GM19455 (cell line): ENCODE measurements at regions not wholly inside any gene's neighbourhood (a gene's known extent, or its start where the extent isn't known, plus 50 kb on each side); places are given as distances from the start of the nearest gene placed in this dataset.
"Not testable (repeated sequence)": the region's sequence is repeated elsewhere in the genome, so short reads cannot be mapped to it uniquely, and the experiment has no call there.

Experiments used
- ATAC-seq: cut with Tn5 transposase; IDR thresholded peaks from one replicate; pipeline ENCODE4 v1.9.1; 2021; ENCODE audit not compliant: unreplicated experiment

DNA sequence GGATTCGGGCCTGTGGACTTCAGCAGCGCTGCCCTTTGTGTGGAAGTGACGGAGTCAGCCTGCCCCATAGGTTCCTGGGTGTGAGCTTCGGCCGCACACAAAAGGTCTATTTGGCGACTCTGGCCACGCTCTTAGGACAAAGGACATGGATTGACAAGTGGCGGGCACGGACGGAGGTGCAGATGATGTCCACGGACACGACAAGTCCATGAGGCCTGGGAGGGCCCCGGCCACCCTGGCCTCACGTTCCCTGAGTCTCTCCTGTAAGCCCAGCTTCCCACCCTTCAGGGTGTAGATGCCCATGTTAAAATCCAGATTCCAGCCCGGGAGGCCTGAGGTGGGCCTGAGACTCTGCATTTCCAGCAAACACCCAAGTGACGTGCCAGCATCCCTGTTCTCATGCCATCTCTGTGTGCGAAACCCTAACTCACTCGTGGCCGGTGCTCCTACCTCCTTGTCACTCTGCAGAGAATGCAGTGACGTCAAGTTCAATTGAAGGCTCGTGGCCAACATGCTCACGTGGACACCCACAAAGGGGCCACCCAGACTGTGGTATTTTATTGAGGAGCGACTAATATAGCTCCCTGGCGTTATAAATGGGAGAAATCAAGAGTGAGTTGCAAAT lies 111.7 kb downstream of the RTP5 start:
- no peak for ATAC-seq

DNA sequence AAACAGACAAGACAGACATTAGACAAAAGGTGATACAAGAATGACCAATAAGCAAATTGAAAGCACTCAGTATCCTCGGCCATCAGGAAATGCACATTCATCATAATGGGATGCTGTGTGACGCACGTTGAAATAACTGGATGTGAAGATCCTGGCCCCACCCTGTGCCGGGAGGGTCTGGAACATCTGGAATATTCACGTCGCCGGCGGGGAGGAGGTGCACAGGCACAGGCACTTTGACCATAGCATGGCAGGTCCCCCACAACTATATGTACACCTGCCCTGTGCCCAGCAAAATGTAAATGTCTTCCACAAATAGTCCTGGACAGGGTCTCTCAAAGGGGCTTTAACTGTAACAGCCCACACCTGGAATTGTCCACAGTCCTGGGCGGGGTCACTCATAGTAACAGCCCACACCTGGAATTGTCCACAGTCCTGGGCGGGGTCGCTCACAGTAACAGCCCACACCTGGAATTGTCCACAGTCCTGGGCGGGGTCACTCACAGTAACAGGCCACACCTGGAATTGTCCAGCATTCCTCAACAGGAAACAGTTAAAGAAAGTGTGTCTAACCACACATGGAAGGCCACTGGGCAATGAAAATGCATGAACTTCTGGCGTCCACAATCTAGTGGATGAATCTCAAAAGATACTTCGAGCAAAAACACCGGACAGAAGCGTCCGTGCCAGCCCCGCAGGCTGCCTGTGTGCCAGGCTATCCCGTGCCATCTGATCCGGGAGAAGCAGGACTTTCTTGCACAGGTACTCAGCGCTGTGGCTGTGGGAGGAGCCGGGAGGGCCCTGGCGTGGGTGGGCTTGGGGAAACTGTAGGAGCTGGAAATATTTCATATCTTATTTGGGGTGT lies 113.4 kb downstream of the RTP5 start:
- no peak for ATAC-seq

GRCh38 chr2:241983571-241984270 lies 114.2 kb downstream of the RTP5 start:
- ATAC-seq, result no peak

- no peak for ATAC-seq
Measured at GRCh38 chr2:241984271-241984655, 114.7 kb downstream of the RTP5 start.

- ATAC-seq, result no peak
Measured at GRCh38 chr2:241984658-241985057, 115.1 kb downstream of the RTP5 start.

DNA sequence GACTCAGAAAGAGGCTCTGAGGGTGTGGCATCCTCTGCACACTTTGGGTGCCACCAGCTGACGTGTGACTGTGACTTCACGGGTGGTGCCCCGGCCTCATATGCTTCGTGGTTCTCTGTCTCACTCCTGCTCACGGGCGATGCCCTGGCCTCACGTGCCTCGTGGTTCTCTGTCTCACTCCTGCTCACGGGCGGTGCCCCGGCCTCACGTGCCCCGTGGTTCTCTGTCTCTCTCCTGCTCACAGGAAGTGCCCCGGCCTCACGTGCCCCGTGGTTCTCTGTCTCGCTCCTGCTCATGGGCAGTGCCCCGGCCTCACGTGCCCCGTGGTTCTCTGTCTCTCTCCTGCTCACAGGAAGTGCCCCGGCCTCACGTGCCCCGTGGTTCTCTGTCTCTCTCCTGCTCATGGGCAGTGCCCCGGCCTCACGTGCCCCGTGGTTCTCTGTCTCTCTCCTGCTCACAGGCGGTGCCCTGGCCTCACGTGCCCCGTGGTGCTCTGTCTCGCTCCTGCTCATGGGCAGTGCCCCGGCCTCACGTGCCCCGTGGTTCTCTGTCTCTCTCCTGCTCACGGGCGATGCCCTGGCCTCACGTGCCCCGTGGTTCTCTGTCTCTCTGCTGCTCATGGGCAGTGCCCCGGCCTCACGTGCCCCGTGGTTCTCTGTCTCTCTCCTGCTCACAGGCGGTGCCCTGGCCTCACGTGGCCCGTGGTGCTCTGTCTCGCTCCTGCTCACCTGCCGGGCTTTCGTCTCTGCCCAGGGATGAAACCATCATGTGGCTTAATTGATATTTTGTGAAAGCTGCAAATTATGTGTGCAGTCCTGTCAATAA lies 115.8 kb downstream of the RTP5 start:
- ATAC-seq, result not testable (repeated sequence)

- no peak for ATAC-seq
Measured at GRCh38 chr2:241985986-241986329, 116.4 kb downstream of the RTP5 start.

DNA sequence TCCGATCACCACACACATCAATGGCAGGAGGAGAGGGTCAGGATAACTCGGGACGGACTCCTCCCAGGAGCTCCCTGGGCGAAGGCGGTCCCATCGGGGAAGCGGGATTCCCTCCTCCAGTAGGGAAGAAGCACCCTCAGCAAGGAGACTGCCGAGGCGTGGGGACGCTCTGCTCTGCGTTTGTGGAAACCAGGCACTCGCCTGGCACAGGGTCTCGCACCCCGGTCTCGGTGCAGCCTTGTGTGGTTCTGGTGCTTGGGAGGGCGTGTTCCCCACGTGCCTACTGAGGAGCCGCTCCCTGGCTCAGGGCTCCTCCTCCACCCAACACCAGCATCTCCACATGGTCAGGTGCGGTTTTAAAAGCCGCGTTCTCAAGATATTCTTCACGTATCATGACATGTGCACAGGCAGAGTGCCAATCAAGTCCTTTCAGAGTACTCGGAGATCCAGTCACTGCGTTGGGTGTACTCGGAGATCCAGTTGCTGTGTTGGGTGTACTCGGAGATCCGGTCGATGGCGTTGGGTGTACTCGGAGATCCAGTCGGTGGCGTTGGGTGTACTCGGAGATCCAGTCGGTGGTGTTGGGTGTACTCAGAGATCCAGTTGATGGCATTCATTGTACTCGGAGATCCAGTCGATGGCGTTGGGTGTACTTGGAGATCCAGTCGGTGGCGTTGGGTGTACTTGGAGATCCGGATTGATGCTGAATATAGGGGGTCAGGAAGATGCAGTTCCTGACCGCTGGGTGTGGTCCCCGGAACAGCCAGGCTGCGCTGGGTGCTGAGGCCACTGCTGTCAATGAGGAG lies 117.5 kb downstream of the RTP5 start:
- ATAC-seq, result no peak

GRCh38 chr2:241987726-241988125 lies 118.2 kb downstream of the RTP5 start:
- no peak for ATAC-seq

DNA sequence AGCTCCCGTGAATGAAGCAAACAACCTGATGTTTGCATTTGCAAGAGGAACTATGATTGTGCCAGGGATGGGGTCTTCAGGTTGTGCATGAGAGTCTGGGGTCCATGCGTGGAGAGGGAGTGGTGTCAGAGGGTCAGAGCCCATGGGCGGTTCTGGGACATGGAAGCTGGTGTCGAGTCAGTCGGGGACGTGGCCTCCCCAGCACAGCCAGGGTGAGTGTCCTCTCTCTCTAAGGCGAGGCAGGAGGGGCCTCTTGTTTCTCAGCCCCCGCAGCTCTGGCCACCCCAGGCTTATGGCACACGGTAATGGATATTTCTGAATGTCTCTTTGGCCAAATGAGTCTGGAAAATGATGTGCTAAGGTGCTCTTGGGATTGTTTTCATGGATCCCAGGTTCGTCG lies 118.6 kb downstream of the RTP5 start:
- ATAC-seq, result no peak

DNA sequence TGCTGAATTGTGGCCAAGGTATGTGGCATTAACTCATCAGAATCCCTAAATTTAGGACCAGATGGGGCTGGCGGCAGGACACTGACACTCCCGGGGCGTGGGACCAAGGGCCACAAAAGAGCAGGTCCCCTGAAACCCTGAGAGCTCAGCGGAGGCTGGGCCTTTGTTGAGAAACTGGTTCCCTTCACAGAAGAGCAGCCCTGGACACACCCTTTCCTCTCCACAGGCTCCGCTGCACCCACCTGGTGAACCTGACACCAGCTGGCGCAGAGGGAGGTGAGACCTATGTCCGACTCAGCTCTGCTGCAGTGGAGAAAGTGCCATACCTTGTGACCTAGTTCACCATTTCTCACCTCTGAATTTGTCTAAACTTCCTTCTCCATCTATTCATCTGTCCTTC lies 119.5 kb downstream of the RTP5 start:
- ATAC-seq, result no peak

- no peak for ATAC-seq
Measured at GRCh38 chr2:241990466-241990865, 120.9 kb downstream of the RTP5 start.

- no peak for ATAC-seq
Measured at GRCh38 chr2:241991299-241991698, 121.8 kb downstream of the RTP5 start.

DNA sequence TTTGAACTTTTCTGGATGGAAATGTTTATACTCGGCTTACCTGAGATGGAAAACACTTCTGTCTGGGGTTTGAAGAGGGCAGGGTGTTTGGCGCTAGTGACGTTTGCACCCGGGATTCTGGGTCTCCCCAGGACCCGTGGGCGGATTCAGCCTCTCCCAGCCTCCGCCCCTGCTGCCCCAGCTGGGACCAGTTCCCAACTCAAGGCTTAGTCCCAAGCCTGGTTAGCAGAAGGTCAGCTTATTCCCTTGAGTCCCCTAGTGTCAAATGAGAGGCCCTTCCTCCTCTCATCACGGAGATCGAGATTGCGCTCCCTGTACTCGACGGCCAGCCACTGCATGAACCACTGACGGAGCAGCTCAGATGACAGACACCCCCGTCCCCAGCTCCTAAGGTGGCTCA lies 123.2 kb downstream of the RTP5 start:
- ATAC-seq, result no peak

GRCh38 chr2:241993386-241994005 lies 124.0 kb downstream of the RTP5 start:
- ATAC-seq, result no peak

DNA sequence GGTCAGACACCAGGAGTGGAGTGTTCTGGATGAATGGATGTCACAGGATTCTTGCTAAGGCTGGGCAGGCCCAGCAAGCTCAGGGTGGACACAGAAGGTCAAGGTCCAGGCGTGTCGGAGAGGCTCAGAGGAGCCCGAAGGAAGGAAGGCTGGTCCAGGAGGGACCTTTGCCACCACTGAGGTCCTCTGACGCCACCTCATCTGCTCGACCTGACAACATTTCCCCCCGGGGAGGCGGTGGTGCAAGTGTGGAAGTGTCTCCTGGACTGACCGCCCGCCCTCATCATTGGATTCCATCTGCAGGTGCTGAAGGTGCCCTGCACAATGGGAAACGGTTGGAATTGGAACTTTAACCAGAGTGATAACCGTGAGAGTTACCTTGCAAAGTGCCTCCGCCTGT lies 124.6 kb downstream of the RTP5 start:
- ATAC-seq, result no peak

GRCh38 chr2:241994556-241995213 lies 125.2 kb downstream of the RTP5 start:
- ATAC-seq, result no peak

- ATAC-seq, result no peak
Measured at GRCh38 chr2:241996100-241996499, 126.6 kb downstream of the RTP5 start.

- no peak for ATAC-seq
Measured at GRCh38 chr2:241997017-241997416, 127.5 kb downstream of the RTP5 start.
